HG03558 (cell line): ENCODE measurements at regions not wholly inside any gene's neighbourhood (a gene's known extent, or its start where the extent isn't known, plus 50 kb on each side); places are given as distances from the start of the nearest gene placed in this dataset.
"Not testable (repeated sequence)": the region's sequence is repeated elsewhere in the genome, so short reads cannot be mapped to it uniquely, and the experiment has no call there.

Experiments used
- ATAC-seq: cut with Tn5 transposase; IDR thresholded peaks from one replicate; pipeline ENCODE4 v1.9.1; 2021; ENCODE audit warnings: moderate number of reproducible peaks; ENCODE audit not compliant: unreplicated experiment; ENCODE audit errors: extremely low read depth

GRCh38 chr6:170091639-170092579 lies 199.0 kb downstream of the DLL1 start:
- ATAC-seq = no peak

GRCh38 chr6:170091000-170091638 lies 199.8 kb downstream of the DLL1 start:
- ATAC-seq = no peak

- ATAC-seq = no peak
Observed at GRCh38 chr6:170090561-170090960, 200.3 kb downstream of the DLL1 start.

GRCh38 chr6:170089963-170090362 lies 200.9 kb downstream of the DLL1 start:
- ATAC-seq = peak; percentile 6

- ATAC-seq = no peak
Observed at GRCh38 chr6:170088582-170088955, 202.3 kb downstream of the DLL1 start.

GRCh38 chr6:170087941-170088581 lies 202.8 kb downstream of the DLL1 start:
- peak; percentile 34 for ATAC-seq

GRCh38 chr6:170087421-170087780 lies 203.5 kb downstream of the DLL1 start:
- not testable (repeated sequence) for ATAC-seq

GRCh38 chr6:170086639-170087420 lies 204.0 kb downstream of the DLL1 start:
- no peak for ATAC-seq

- no peak for ATAC-seq
Observed at GRCh38 chr6:170085475-170086401, 205.1 kb downstream of the DLL1 start.

- ATAC-seq = no peak
Observed at GRCh38 chr6:170084166-170084730, 206.6 kb downstream of the DLL1 start.

- ATAC-seq = no peak
Observed at GRCh38 chr6:170083236-170084051, 207.4 kb downstream of the DLL1 start.

GRCh38 chr6:170082531-170083187 lies 208.2 kb downstream of the DLL1 start:
- no peak for ATAC-seq

GRCh38 chr6:170082067-170082466 lies 208.8 kb downstream of the DLL1 start:
- ATAC-seq = no peak

GRCh38 chr6:170081556-170081955 lies 209.3 kb downstream of the DLL1 start:
- ATAC-seq = no peak

GRCh38 chr6:170080828-170081371 lies 210.0 kb downstream of the DLL1 start:
- ATAC-seq = no peak

GRCh38 chr6:170080169-170080827 lies 210.6 kb downstream of the DLL1 start:
- no peak for ATAC-seq
